ENCODE measurements at regions not wholly inside any gene's neighbourhood (a gene's known extent, or its start where the extent isn't known, plus 50 kb on each side); places are given as distances from the start of the nearest gene placed in this dataset.

GRCh38 chr1:106584676-106585075, 471.8 kb upstream of the PRMT6 start:
- intact Hi-C loops (cut with micrococcal nuclease; ENCODE audit: unreplicated experiment) (no loop called here), in situ Hi-C loops (cut with MboI) (no loop called here)
- TF ChIP-seq GABPA (IDR thresholded peaks at IDR 0.05; ENCODE audit: low read depth) (no peak), SPI1 (IDR thresholded peaks at IDR 0.05; ENCODE audit: borderline replicate concordance, insufficient read depth, low read depth, low read length) (no peak), MTA3 (IDR thresholded peaks at IDR 0.05; ENCODE audit: borderline replicate concordance, low read length) (no peak), BHLHE40 (IDR thresholded peaks at IDR 0.05; ENCODE audit: borderline replicate concordance in 1 of 2, low read depth in 2 of 2, low read length in 1 of 2) (no peak), JUND (IDR thresholded peaks at IDR 0.05; ENCODE audit: low read depth, low read length) (no peak), NRF1 (conservative IDR thresholded peaks at IDR 0.05; ENCODE audit: low read depth, low read length) (no peak), USF1 (IDR thresholded peaks at IDR 0.05; ENCODE audit: borderline replicate concordance, extremely low read length, insufficient read depth, low read depth, low read length) (no peak), HDAC2 (IDR thresholded peaks at IDR 0.05) (no peak), ZNF274 (IDR thresholded peaks at IDR 0.05; ENCODE audit: insufficient read depth, insufficient read length) (no peak), POU2F2 (IDR thresholded peaks at IDR 0.05; ENCODE audit: borderline replicate concordance, low read depth, low read length) (no peak), ZZZ3 (IDR thresholded peaks at IDR 0.05; ENCODE audit: control insufficient read depth, insufficient read length, low read depth) (no peak), ATF7 (IDR thresholded peaks at IDR 0.05; ENCODE audit: low read depth) (no peak), NR2C2 (IDR thresholded peaks at IDR 0.05; ENCODE audit: borderline replicate concordance, control insufficient read depth, insufficient read length, low read depth) (no peak), SIX5 (IDR thresholded peaks at IDR 0.05; ENCODE audit: low read depth, low read length, severe bottlenecking) (no peak)
- WGBS (ENCODE audit: insufficient coverage, insufficient replicate concordance, low lambda C conversion rate, missing lambda C conversion rate) = 79% methylated on average over 4 of the region's 4 CpGs
- DNase-seq (ENCODE audit: low read depth, low spot score) (no peak), FAIRE-seq (no peak), ATAC-seq (no peak)
- no peaks in the 10 kb centered on the region for H3K27me3 ChIP-seq (replicated peaks in 1 of 2; ENCODE audit: control insufficient read depth in 2 of 2, insufficient read depth in 2 of 2, low read length in 1 of 2)
- no peaks in the 10 kb centered on the region for H3K36me3 ChIP-seq (ENCODE audit: control insufficient read depth in 2 of 2, insufficient read depth in 2 of 2, low read length in 1 of 2)
- RAD21 ChIA-PET (ENCODE audit: unreplicated experiment) = no interaction called here
- no peaks in the 10 kb centered on the region for H3K79me2 ChIP-seq (ENCODE audit: control insufficient read depth, insufficient read depth, low read length)
- H3K9me3 ChIP-seq (replicated peaks; ENCODE audit: control insufficient read depth, insufficient read depth, low read length) = no peaks in the 10 kb centered on the region
- H3K4me1 ChIP-seq (ENCODE audit: control insufficient read depth, insufficient read depth, low read length) = no peaks in the 10 kb centered on the region
- H3K27ac ChIP-seq (ENCODE audit: control insufficient read depth, insufficient read depth) = no peak overlapping the region
- SMC1A ChIA-PET (ENCODE audit: uncharacterized antibody, unreplicated experiment) = no interaction called here
- no peak overlapping the region for H2AFZ ChIP-seq (ENCODE audit: control insufficient read depth, low read depth, low read length)
- POLR2A ChIA-PET = no interaction called here
- no peak overlapping the region for H3K4me3 ChIP-seq
- no peak overlapping the region for H3K9ac ChIP-seq (ENCODE audit: control insufficient read depth, insufficient read depth, low read length)
- no peak overlapping the region for H3K4me2 ChIP-seq (ENCODE audit: control insufficient read depth, insufficient read depth)
- H4K20me1 ChIP-seq (ENCODE audit: control insufficient read depth, insufficient read depth) = no peaks in the 10 kb centered on the region
- BruUV-seq (replicated peaks) = no TSS peak
- CTCF ChIA-PET = no interaction called here

Measured in GM12878 (cell line).